A549 (cell line): ENCODE measurements at regions not wholly inside any gene's neighbourhood (a gene's known extent, or its start where the extent isn't known, plus 50 kb on each side); places are given as distances from the start of the nearest gene placed in this dataset.

ENCODE experiments used
- ATAC-seq, 2 experiments: fragments of 200-7000 bp in 1 of 2; fragments of >200 bp in 1 of 2; cut with Nextera tagmentation in 1 of 2; cut with Tn5 transposase in 1 of 2; 3 replicates each; pipeline versions ENCODE4 v1.8.0 to v1.9.1; 2018 to 2020; ENCODE audit warnings: mild to moderate bottlenecking in 1 of 2, moderate library complexity in 1 of 2
- CTCF ChIA-PET: fragments of 300-600 bp; sonication (Branson Sonifier 250); formaldehyde crosslinking; extraction: SDS; loops from one replicate; lab custom pipeline; 2021; ENCODE audit warnings: antibody characterized with exemption, inconsistent platforms; lab: Yijun Ruan, JAX
- POLR2A ChIA-PET: fragments of 350-600 bp; formaldehyde crosslinking; extraction: SDS; loops from one replicate; lab custom pipeline; 2021; ENCODE audit warnings: antibody characterized with exemption, inconsistent platforms; lab: Yijun Ruan, JAX
- DNase-seq, 2 experiments: peaks; one replicate each; pipeline versions ENCODE4 v3.0.0 to v3.0.0-alpha.2; 2011 to 2016; ENCODE audit warnings: low read depth in 1 of 2, low spot score in 1 of 2
- FAIRE-seq: peaks from 2 replicates; lab custom pipeline; 2011; peaks lifted over from hg19 to GRCh38; lab: Jason Lieb, UNC
- H3K27ac ChIP-seq, 2 experiments: fragments of >200 bp; sonication (Bioruptor Twin); formaldehyde crosslinking; 3 replicates each; pipeline ENCODE4 v1.5.1; 2016 to 2017
- H3K4me1 ChIP-seq: fragments of >200 bp; sonication (Bioruptor Twin); formaldehyde crosslinking; 3 replicates; pipeline ENCODE4 v1.6.1; 2016
- H3K4me2 ChIP-seq: fragments of >200 bp; sonication (Bioruptor Twin); formaldehyde crosslinking; 3 replicates; pipeline ENCODE4 v1.6.1; 2016
- H3K4me3 ChIP-seq: fragments of >200 bp; sonication (Bioruptor Twin); formaldehyde crosslinking; 3 replicates; pipeline ENCODE4 v1.5.1; 2016
- H3K9me3 ChIP-seq: fragments of >200 bp; sonication (Bioruptor Twin); formaldehyde crosslinking; 3 replicates; pipeline ENCODE4 v1.6.1; 2016
- BHLHE40 ChIP-seq: IDR thresholded peaks from 2 replicates; pipeline ENCODE4 v1.6.1; 2012; ENCODE audit warnings: low read depth, low read length, inconsistent platforms
- CBX8 ChIP-seq: fragments of 200-600 bp; sonication (generic); IDR thresholded peaks from 2 replicates; pipeline ENCODE4 v1.6.1; 2016
- EHMT2 ChIP-seq: fragments of 200-600 bp; sonication (generic); IDR thresholded peaks from 2 replicates; pipeline ENCODE4 v1.6.1; 2016; ENCODE audit warnings: antibody characterized with exemption, low read depth, mild to moderate bottlenecking, moderate library complexity
- ESRRA ChIP-seq: fragments of 150-350 bp; IDR thresholded peaks from 2 replicates; pipeline ENCODE4 v1.6.1; 2014; ENCODE audit warnings: mild to moderate bottlenecking, low read length, borderline replicate concordance
- FOSB ChIP-seq: fragments of 250-450 bp; sonication (Bioruptor Pico); IDR thresholded peaks from 2 replicates; pipeline ENCODE4 v1.5.0; 2020; ENCODE audit warnings: mild to moderate bottlenecking, moderate library complexity
- FOSL2 ChIP-seq, 2 experiments: fragments of 450-650 bp in 1 of 2; fragments of >200 bp in 1 of 2; sonication (Bioruptor Twin) in 1 of 2; formaldehyde crosslinking; IDR thresholded peaks; 2 replicates each; pipeline versions ENCODE4 v1.5.0 to v1.6.1; 2016 to 2020; ENCODE audit warnings: mild to moderate bottlenecking in 1 of 2, moderate library complexity in 1 of 2
- HOXB13 ChIP-seq: fragments of 250-450 bp; sonication (Bioruptor Pico); IDR thresholded peaks from 2 replicates; pipeline ENCODE4 v1.5.0; 2020; ENCODE audit warnings: low read depth, mild to moderate bottlenecking, moderate library complexity
- JUN ChIP-seq, 2 experiments: fragments of >200 bp; sonication (Bioruptor Twin); formaldehyde crosslinking; IDR thresholded peaks; 2 replicates in 1 of 2; 3 replicates in 1 of 2; pipeline ENCODE4 v1.6.1; 2016 to 2017
- JUNB ChIP-seq: fragments of >200 bp; sonication (Bioruptor Twin); formaldehyde crosslinking; IDR thresholded peaks from 2 replicates; pipeline ENCODE4 v1.6.1; 2016
- KDM1A ChIP-seq: fragments of 200-600 bp; sonication (generic); IDR thresholded peaks from 2 replicates; pipeline ENCODE4 v1.6.1; 2016; ENCODE audit warnings: low read depth, mild to moderate bottlenecking
- MAFK ChIP-seq: fragments of 450-650 bp; IDR thresholded peaks from 2 replicates; pipeline ENCODE4 v1.6.1; 2014; ENCODE audit not compliant: partially characterized antibody
- MAX ChIP-seq: IDR thresholded peaks from 2 replicates; pipeline ENCODE4 v1.6.1; 2012
- MYC ChIP-seq: IDR thresholded peaks from 2 replicates; pipeline ENCODE4 v1.6.1; 2012; ENCODE audit warnings: mild to moderate bottlenecking, inconsistent platforms, low read length, improper control_type of control experiment, borderline replicate concordance
- NR3C1 ChIP-seq: fragments of >200 bp; sonication (Bioruptor Twin); formaldehyde crosslinking; IDR thresholded peaks from 3 replicates; pipeline ENCODE4 v1.6.1; 2017
- RARB ChIP-seq: fragments of 250-450 bp; sonication (Bioruptor Pico); IDR thresholded peaks from 2 replicates; pipeline ENCODE4 v1.8.0; 2021; ENCODE audit warnings: mild to moderate bottlenecking, moderate library complexity
- RCOR1 ChIP-seq: fragments of 150-350 bp; IDR thresholded peaks from 2 replicates; pipeline ENCODE4 v1.6.1; 2014; ENCODE audit warnings: antibody characterized with exemption, low read length, low read depth
- RFX5 ChIP-seq: fragments of 450-650 bp; IDR thresholded peaks from 2 replicates; pipeline ENCODE4 v1.7.1; 2014; ENCODE audit warnings: antibody characterized with exemption, mild to moderate bottlenecking, moderate library complexity
- RNF2 ChIP-seq: fragments of 200-600 bp; sonication (generic); IDR thresholded peaks from 2 replicates; pipeline ENCODE4 v1.6.1; 2016; ENCODE audit warnings: low read depth, mild to moderate bottlenecking, antibody characterized with exemption, moderate library complexity, borderline replicate concordance
- SMC3 ChIP-seq: fragments of >200 bp; sonication (Bioruptor Twin); formaldehyde crosslinking; IDR thresholded peaks from 3 replicates; pipeline ENCODE4 v1.6.1; 2018; ENCODE audit warnings: inconsistent platforms
- SREBF2 ChIP-seq: fragments of 450-650 bp; IDR thresholded peaks from 2 replicates; pipeline ENCODE4 v1.6.1; 2014; ENCODE audit warnings: mild to moderate bottlenecking, moderate library complexity
- ZC3H11A ChIP-seq: fragments of 450-650 bp; IDR thresholded peaks from 2 replicates; pipeline ENCODE4 v1.6.1; 2014; ENCODE audit warnings: antibody characterized with exemption, mild to moderate bottlenecking
- ZFP36 ChIP-seq: fragments of 450-650 bp; IDR thresholded peaks from 2 replicates; pipeline ENCODE4 v1.6.1; 2014; ENCODE audit warnings: borderline replicate concordance; ENCODE audit not compliant: partially characterized antibody
- WGBS: methylation state at CpG from one replicate; pipeline ENCODE4 v1.1.6; 2017; ENCODE audit errors: missing lambda C conversion rate; 5-methylcytosine and 5-hydroxymethylcytosine counted together
- TF ChIP-seq, protein P1 (sequence below): fragments of >200 bp; sonication (Bioruptor Twin); formaldehyde crosslinking; IDR thresholded peaks from 2 replicates; pipeline ENCODE4 v1.6.1; 2016

- TF ChIP-seq RARB, result no peak
- H3K4me1 ChIP-seq, result no peaks in the 10 kb centered on the region
- DNase-seq (no peak), FAIRE-seq (no peak), ATAC-seq (no peak)
- H3K4me2 ChIP-seq, result no peak overlapping the region
- 32% methylated on average over 3 of the region's 3 CpGs for WGBS
- no peaks in the 10 kb centered on the region for H3K9me3 ChIP-seq
- no peak overlapping the region for H3K4me3 ChIP-seq
- CTCF ChIA-PET, result no interaction called here
- POLR2A ChIA-PET, result no interaction called here
- H3K27ac ChIP-seq, result no peak overlapping the region
Observed at GRCh38 chr11:121714351-121714750, 261.6 kb upstream of the SORL1-AS1 start.

- CTCF ChIA-PET, result no interaction called here
- POLR2A ChIA-PET, result no interaction called here
- DNase-seq (no peak), ATAC-seq (no peak), FAIRE-seq (no peak)
- no peak for TF ChIP-seq HOXB13 (CRISPR knock-in tag)
- no peak for TF ChIP-seq CBX8
- no peak for TF ChIP-seq KDM1A
- no peaks in the 10 kb centered on the region for H3K9me3 ChIP-seq
- H3K4me1 ChIP-seq, result no peaks in the 10 kb centered on the region
- H3K4me3 ChIP-seq, result no peak overlapping the region
- H3K27ac ChIP-seq, result no peak overlapping the region
- 3% methylated on average over 1 of the region's 1 CpG for WGBS
- H3K4me2 ChIP-seq, result no peak overlapping the region
Observed at GRCh38 chr11:121711939-121712338, 259.2 kb upstream of the SORL1-AS1 start.

DNA sequence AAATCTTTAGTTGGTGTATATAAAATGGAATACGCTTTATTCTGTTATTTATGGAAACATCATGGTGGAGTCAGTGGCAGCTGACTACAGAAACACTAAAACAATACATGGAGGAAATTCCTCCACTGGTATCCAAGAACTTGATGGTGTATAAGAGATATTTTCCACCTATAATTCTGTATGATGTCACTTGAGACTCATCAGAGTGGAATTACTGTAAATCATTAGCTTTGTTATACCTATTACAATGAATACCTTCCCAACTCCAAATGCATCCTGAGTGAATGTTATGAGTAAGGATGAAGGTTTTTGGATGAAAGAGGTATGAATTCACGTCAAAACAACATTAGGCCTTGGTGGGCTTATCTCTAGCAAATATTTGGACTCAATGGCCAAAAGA lies 258.5 kb upstream of the SORL1-AS1 start:
- ATAC-seq (no peak), FAIRE-seq (no peak), DNase-seq (no peak)
- ChIA-PET CTCF (no interaction called here), POLR2A (no interaction called here)
- no peak overlapping the region for H3K4me2 ChIP-seq
- H3K9me3 ChIP-seq, result no peaks in the 10 kb centered on the region
- H3K27ac ChIP-seq, result no peak overlapping the region
- no peaks in the 10 kb centered on the region for H3K4me1 ChIP-seq
- WGBS, result 40% methylated on average over 2 of the region's 2 CpGs
- no peak for TF ChIP-seq ZC3H11A
- no peak overlapping the region for H3K4me3 ChIP-seq

DNA sequence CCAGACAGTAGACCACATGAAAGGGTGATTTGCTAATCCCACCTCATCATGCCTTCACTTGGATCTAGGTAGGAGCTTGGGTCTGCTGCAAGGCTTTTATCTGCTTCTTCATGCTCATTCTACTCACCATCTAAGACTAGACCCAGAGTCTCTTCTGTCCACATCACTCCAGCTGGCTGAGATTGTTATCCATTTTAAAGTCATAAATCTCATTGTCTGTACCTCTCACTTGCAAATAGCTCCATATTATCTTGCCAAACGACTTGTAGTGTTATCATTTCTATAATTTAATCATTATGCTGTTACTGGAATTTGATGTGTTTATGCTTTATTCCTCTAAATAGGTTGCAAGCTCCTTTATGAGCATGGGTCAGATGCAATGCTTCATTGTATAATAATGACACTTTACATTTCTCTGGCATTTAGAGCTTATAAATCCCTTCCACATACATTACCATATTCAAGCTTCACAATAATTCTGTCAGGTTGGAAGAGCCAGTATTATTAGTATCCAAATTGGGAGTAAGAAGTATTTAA lies 254.2 kb upstream of the SORL1-AS1 start:
- Histone ChIP-seq H3K4me2 (no peak overlapping the region), H3K4me3 (no peak overlapping the region), H3K9me3 (no peaks in the 10 kb centered on the region), H3K4me1 (no peaks in the 10 kb centered on the region), H3K27ac (no peak overlapping the region)
- CTCF ChIA-PET, result interaction anchor here (0.9 kb wide), 1 partner anchor 52 kb away, joined by 3 read pairs; no protein-coding TSS in a partner anchor
- FAIRE-seq (no peak), ATAC-seq (no peak), DNase-seq (no peak)
- TF ChIP-seq SMC3 (no peak), SREBF2 (no peak), FOSB (CRISPR knock-in tag) (no peak), JUN (IDR thresholded peaks at IDR 0.05) (no peak), ESRRA (no peak), ZFP36 (no peak), RFX5 (no peak), RCOR1 (no peak), MAX (no peak), MYC (no peak), FOSL2 (IDR thresholded peaks at IDR 0.05) (no peak), FOSL2 (CRISPR knock-in tag; IDR thresholded peaks at IDR 0.05) (no peak), CBX8 (no peak), EHMT2 (no peak), NR3C1 (no peak), JUNB (no peak), HOXB13 (CRISPR knock-in tag) (no peak), MAFK (no peak), RNF2 (no peak), BHLHE40 (no peak)
- TF ChIP-seq, protein P1, sequence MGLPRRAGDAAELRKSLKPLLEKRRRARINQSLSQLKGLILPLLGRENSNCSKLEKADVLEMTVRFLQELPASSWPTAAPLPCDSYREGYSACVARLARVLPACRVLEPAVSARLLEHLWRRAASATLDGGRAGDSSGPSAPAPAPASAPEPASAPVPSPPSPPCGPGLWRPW, result no peak
- POLR2A ChIA-PET, result no interaction called here
- 5% methylated on average over 1 of the region's 1 CpG for WGBS
